GM12865 (cell line): ENCODE measurements at regions not wholly inside any gene's neighbourhood (a gene's known extent, or its start where the extent isn't known, plus 50 kb on each side); places are given as distances from the start of the nearest gene placed in this dataset.
"Not testable (repeated sequence)": the region's sequence is repeated elsewhere in the genome, so short reads cannot be mapped to it uniquely, and the experiment has no call there.

Experiments used
- DNase-seq: peaks from one replicate; pipeline ENCODE4 v3.0.0; 2010; ENCODE audit warnings: low read depth
- H3K4me3 ChIP-seq: 2 replicates; pipeline ENCODE4 v1.5.1; 2011; ENCODE audit warnings: mild to moderate bottlenecking, low read depth, low read length, control low read depth
- CTCF ChIP-seq: IDR thresholded peaks from 2 replicates; pipeline ENCODE4 v1.5.1; 2011; ENCODE audit warnings: low read length, control low read depth, low read depth, inconsistent platforms; ENCODE audit not compliant: insufficient read depth; ENCODE audit errors: missing control alignments

GRCh38 chr6:14382678-14383236 lies 265.2 kb downstream of the CD83 start:
- DNase-seq, result no peak
- H3K4me3 ChIP-seq, result no peak overlapping the region
- no peak for TF ChIP-seq CTCF

GRCh38 chr6:14383393-14384174 lies 266.0 kb downstream of the CD83 start:
- DNase-seq, result no peak
- H3K4me3 ChIP-seq, result no peak overlapping the region
- no peak for TF ChIP-seq CTCF

- no peak for TF ChIP-seq CTCF
- no peak for DNase-seq
- H3K4me3 ChIP-seq, result no peak overlapping the region
Measured at GRCh38 chr6:14384175-14384949, 266.8 kb downstream of the CD83 start.

- no peak for TF ChIP-seq CTCF
- H3K4me3 ChIP-seq, result no peak overlapping the region
- no peak for DNase-seq
Measured at GRCh38 chr6:14386263-14386662, 268.7 kb downstream of the CD83 start.

- no peak overlapping the region for H3K4me3 ChIP-seq
- no peak for DNase-seq
Measured at GRCh38 chr6:14386668-14387067, 269.1 kb downstream of the CD83 start.

GRCh38 chr6:14388371-14388770 lies 270.8 kb downstream of the CD83 start:
- DNase-seq, result no peak
- no peak overlapping the region for H3K4me3 ChIP-seq
- no peak for TF ChIP-seq CTCF

More at GRCh38 chr6:14386668-14387067, 269.1 kb downstream of the CD83 start:
- no peak for TF ChIP-seq CTCF

- not testable (repeated sequence) for H3K4me3 ChIP-seq, DNase-seq
Measured at GRCh38 chr6:14389776-14390175, 272.2 kb downstream of the CD83 start.
